ENCODE measurements at regions not wholly inside any gene's neighbourhood (a gene's known extent, or its start where the extent isn't known, plus 50 kb on each side); places are given as distances from the start of the nearest gene placed in this dataset.

DNA sequence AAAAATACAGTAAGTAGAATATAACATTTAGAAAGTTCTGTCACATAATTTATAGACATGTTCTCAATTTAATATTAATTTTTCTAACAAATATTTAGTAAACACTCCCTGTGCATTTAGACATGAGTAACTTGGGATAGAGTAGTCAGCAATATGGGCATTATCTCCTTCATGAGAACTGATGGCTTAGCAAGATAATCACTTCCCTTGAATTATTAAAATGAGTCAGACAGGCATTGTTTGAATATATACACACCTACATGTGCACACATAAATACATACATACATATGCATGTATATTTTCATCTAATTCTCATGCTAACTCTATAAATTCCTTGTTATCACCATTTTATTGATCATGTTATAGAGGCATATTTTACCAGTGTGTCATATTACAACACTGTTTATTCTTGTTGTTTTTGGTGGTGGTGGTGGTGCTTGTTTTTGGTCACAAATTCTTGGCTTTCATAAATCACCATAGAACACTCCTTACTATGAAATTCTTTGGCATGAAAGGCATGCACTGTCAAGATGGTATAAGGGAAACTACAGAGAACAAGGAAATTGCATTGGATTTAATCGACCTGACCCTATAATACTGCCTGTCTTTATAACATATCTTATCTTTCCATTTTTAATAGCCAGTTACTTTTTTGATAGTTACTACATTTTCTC, 434.5 kb upstream of the MANEA start:
- DNase-seq: no peak

DNA sequence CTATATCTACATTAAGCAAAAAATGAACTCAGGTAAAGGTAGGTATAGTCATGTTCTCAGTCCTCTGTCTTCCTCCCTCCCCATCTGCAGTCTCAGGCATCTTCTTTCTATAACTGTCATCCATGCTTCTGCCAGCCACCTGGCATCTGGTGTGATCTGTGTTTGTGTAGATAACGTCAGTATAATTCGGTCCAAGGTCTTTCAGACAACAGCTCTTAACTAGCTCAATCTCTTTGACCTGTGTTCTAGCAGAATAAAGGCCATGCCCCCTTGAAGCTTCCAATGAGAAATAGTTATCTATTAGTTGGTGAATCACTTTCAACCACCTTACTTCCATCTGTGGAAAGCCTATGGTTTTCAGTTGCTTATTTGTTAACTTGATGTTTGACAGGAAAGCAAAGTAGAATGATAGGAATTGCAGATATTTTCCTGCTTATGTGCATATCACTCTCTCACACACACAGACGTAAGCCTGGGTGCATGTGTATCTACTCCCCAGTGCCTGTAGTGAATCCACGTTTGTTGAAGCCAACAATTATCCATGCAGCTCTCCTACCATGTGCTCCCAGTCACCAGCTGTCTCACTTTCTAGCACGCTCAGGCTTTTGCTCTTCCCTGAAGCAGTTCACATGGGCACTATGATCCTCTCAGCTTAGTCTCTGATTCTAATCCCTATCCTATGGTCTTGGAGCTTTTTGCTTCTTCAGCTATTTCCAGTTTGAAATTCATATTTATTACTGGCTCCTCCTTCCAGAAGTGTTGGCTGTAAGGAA, 433.7 kb upstream of the MANEA start:
- no peak for DNase-seq

DNA sequence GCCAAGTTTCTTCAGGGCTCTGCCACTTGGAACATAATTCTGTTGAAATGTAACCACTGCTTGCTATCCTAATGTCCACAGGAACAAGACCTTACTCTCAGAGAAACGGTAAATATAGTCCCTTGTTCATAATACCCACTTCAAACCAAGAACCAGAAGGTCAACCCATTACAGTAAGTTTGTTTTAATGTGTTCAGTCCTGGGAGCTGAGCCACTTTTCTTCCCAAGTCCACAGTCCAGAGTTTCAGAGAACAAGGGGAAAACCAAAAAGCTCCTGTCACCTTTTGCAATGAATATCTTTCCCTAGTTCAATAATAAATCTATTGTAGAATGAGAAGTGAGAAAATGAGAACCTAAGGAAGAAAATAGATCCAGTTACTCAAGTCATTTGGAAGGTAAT, 431.9 kb upstream of the MANEA start:
- no peak for DNase-seq

DNA sequence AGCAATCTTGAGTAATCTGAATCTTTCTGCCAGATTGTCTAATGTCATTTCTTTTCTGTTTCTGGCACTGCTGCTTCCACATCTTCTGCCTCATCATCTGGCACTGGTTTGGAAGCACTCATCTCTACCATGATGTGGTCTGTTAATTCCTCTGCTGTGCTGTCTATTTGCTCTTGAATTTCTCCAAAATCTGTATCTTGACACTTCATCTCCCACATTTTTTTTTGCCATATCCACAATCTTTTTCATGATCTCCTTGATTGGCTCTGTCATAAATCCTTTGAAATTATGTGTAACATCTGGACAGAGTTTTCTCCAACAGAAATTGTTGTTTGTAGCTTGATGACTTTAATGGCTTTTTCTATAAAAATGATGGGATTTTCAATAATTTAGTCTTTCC, 417.8 kb upstream of the MANEA start:
- no peak for DNase-seq

DNA sequence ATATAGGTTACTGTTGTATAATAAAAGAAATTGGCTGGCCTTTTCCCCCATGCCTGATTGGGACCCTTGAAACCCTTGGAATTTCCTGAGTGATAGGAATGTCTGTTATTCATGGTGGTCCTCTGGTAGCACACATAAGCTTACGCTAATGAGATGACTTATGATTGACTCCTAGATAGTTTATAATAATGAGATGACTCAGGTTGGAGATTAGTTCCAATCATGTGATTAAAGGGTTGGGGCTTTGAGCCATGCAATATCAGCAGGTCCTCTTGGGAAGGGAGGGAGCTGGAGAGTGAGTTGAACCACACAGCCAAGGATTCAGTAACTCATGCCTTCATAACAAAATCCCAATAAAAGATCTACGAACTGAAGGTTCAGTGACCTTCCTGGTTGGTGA, 407.6 kb upstream of the MANEA start:
- no peak for DNase-seq

DNA sequence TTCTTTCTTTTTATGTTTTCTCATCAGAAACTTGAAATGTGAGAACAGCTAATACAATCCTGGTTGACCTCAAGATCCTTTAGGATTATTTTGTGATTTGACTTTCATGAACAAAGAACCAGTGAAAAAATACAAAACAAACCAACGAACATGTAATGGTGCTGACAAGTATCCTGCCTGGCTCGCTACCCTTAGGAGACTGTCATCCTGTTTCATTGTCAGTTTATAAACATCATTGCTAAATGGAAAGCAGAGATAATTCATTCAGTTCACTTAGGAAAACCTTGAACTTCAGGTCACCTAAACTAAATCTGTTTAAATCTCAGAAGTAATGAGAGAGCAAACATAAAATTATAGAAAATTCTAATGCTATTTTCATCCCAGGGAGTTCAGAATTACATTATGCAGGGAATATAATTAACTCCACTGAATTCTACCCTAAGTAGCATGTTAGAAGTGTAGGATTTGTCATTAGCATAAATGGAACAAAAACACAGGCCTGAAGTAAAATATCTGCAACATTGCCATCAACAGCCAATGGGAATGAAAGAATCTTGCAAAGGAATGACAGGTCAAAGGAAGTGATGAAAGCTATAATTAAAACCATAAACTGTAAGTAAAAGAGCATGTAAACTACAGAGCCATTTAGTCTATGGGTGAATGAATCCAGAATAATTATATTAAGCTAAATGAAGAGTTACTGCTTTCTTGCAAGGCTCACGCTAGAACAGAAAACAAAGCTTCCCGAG, 401.2 kb upstream of the MANEA start:
- DNase-seq: no peak

DNA sequence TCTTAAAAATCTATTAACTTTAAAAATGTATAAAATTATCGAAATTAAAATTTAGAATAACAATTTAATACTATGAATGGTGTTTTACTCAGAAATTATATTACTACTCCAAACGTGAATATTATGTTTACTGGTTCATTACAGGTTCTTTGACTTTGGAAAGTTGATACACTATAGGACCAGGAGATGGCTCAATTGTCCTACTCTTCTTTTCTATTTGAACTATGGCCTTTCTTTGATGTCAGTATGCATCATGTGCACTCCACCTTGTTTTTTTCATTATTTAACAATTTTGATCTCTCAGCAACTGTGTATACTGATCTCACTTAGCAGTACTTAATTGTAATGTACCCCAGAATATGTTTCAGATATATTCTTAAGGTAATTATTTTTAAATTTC, 391.5 kb upstream of the MANEA start:
- DNase-seq: no peak

DNA sequence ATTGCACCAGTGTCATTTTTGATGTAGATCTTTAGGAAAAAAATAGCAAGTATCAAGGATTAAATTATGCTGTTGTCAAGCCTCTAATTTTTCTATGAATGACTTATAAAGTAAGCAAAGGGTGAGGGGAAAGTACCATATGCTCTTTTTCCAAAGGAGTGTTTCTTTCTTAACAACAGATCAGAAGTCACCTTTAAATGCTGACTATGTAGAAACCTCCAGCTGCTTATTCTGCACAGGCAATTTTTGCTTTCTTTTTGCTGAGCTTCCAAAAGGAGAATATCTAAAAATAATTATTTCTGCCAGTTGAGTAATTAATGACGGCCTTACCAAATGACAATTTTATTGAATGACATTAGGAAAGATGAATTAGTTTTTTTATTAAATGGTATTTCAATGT, 390.6 kb upstream of the MANEA start:
- no peak for DNase-seq

DNA sequence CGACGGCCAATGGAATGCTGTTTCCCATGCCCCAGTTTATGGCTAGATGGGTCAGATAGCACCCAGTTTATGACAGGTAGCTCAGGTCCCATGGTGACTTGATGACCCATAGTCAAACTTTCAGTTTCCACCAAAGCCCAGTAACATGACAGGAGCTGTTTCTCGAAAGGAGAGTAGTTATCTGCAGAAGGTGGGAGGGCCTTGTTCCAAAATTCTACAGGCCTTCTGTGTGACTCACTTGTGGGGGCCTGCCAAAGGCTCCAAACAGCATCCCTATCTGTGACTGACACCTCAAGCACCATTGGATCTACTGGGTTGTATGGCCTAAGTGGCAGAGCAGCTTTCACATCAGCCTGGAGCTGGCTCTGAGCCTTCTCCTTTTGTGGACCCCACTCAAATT, 379.7 kb upstream of the MANEA start:
- no peak for DNase-seq

DNA sequence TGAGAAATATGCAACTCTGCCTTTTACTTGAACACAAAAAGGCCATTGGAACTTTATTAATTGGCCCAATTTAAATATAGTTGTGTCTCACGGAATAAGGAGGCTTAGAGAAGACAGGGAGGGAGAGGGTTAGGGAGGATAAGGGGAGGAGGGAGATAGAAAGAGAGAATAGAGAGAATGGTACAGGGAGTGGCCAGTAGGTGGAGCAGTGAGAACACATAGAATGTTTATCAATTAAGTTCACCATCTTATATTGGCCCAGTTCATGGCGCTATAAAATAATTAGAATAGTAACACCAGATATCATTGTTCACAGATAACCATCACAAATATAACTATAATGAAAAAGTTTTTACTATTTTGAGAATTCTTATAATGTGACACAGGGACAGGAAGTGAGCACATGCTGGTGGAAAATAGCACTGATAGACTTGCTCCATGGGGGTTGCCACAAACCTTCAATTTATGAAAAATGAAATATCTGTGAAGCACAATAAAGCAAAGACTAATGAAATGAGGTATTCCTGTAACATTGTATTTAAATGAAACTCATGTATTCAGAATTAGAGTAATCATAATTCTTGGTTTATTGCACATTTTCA, 374.1 kb upstream of the MANEA start:
- DNase-seq: peak; percentile 30

DNA sequence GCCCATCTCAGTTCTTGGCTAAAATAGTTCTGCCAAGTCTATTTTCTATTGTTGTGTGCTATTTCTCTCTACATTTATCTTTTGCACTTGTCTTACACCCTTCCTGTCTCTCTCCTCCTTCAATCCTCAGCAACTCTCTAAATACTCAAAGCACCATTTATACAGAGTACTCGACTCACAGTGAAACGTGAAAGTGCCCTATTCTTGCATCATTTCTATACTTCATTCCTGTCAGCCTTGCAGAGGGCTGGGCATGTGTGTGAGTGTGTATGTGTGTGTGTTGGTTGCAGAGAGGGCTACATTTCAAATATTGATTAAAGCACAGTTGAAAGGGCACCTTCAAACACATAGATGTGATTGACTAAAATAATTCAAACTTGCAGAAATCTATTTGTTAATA, 373.2 kb upstream of the MANEA start:
- no peak for DNase-seq

DNA sequence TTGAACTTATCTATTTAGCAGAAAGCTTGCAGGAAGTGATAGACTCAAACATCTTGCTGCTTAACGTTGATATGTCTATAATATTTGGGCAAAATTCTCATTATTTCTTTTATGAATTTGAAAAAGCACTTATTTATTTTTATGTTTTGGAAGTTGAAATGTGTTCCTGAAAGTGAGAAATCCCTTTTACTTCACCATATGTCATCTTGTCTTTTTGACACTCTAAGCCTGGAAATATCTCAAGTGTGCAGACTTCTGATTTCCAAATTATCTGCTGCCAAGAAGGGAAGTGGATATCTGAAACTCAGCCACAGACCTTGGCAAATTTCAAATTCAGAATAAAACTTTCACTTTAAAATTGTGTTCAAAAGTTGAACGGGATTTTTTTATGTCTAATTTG, 368.7 kb upstream of the MANEA start:
- no peak for DNase-seq

DNA sequence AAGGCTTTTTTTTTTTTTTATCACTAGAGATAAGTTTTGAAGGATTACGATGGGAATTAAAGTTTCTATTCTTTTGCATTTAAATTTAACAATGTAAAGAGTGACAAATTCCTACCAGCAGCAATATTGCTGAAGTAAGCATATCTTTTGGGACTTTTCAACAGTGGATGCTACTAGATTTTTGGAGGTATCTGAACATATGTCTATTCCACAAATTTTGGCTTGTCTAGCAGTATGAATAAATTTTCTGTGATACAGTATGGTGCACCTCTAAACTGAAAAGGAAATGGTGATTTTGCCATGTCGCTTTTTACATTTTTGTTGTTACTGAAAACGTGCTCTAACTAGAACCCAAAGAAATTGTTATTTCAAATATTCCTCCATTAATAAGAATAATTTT, 368.3 kb upstream of the MANEA start:
- DNase-seq: no peak

DNA sequence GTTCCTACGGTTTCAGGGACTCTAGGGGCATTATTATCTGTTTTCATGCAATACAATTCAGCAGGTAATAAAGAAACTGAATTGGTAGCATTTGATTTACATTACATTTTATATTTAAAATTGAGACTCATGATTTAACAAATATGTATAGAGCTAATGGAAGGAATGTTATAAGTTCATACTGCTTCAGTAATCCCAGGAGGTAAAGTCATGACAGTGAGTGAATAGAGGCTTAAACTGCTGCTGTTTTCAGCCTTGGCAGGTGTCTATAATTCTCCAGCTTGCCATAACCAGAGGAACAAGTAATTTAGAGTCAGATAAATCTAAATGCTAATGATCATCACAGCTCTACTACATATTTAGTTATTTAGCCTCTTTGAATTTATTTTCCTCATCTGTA, 360.8 kb upstream of the MANEA start:
- no peak for DNase-seq

DNA sequence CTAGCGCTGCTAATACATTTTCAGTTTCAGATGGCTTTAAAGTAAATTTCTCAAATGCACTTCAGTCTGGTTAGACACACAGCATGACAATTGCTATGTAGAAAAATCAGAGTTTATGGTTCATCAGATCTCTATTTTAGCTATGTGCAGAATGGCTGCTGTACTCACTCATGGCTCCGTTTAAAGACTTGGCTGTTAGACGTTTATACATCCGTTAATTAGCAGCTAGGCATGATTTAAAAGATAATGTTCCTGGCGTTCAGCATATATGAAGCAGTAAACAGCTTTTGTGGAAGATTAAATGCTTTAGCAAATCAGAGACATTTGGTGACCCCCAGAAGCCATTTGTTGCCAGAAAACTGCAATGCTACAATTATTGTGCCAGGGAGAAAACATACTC, 350.0 kb upstream of the MANEA start:
- DNase-seq: no peak

DNA sequence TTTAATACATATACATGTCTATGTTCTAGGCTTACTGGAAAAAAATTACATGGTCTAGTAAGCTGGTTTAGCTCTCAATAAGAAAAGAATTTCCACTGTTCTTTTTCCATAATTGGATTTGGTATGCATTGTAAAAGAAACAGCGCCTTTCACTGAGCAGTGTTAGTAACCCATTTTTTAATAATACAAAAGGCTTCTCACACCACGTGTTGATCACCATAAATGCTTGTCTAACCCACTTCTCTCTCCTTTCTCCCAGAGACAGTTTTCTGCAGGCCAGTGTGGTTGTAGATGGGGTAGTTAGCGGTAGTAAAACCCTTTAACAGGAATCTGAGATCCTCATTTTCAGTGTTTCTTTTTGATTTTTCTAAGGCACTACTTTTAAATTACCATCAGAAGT, 348.7 kb upstream of the MANEA start:
- DNase-seq: no peak

DNA sequence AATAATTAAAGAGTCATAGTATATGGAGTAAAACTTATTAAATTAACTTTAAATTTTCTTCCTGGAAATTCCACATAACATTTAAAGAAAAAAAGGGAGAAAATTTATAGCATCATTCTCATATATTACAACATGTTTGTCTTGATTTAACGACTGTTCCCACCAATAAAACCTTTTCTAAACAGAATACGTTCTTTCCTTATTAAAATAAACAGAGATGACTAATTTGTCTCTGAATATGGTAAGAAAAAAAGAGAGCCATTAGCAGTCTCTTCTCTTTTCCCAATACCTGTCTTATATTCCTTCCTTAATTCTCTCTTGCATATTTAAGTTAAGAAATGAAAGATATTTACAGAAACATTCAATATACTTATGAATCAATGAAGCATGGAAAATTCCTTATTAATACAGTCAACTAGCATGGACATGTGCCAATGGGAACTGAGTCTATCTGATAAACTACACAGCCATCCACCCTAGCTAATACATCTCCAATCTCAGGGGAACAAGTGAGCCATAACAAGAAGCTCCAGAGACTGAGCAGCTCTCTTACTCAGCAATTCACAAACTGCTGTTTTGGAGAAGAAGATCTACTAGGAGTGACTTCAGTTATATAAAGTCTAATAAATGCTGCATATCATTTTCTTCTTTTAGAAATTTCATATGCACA, 347.1 kb upstream of the MANEA start:
- DNase-seq: peak; percentile 6

DNA sequence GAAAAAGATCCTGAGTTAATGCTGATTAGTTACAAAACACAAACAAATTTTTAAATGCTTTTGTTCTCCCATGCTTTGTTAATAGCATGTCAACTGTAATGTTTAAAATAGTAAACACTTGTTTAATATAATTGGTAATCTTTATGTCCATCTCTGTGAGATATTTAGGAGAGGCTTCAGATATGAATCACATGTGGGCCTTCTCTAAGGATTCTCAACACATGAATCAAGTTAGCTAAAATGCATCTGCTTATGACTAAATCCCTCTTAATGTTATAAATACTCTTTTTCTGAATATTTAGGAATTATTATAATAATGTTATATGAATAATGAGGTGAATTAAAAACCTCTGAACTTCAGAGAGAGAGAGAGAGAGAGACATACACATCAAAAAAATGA, 345.9 kb upstream of the MANEA start:
- no peak for DNase-seq

DNA sequence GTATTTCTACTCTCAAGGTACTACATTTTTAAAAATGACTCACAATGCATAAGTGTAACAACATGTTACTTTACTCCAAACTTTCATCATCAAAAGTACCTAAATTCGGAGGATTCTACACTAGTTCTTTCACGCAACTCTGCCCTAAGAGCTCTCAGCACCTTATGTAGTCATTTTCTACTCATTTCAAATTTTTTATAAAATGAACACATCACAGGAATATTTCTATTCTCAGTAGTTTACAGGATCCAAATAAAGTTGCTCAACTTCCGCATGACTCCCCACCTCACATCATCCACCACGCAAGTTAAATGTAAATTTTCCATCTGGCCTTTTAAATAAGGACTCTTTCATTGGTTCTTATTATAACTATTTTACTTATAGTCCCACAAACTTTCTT, 344.9 kb upstream of the MANEA start:
- no peak for DNase-seq

DNA sequence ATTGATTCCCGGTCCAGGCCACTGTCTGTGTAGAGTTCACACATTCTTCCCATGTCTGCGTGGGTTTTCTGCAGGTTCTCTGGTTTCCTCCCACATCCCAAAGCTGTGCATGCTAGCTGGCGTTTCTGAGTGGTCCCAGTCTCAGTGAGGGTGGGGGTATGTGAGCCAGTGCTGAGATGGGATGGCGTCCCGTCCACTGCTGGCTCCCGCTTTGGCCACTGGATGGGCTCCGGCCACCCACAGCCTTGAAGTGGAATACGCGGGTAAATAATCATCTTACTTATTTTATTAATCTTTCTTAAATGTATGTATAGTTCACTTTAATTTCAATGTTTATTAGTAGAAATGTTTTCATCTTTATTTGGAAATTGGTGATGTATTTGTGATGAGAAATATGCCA, 343.5 kb upstream of the MANEA start:
- DNase-seq: no peak

DNA sequence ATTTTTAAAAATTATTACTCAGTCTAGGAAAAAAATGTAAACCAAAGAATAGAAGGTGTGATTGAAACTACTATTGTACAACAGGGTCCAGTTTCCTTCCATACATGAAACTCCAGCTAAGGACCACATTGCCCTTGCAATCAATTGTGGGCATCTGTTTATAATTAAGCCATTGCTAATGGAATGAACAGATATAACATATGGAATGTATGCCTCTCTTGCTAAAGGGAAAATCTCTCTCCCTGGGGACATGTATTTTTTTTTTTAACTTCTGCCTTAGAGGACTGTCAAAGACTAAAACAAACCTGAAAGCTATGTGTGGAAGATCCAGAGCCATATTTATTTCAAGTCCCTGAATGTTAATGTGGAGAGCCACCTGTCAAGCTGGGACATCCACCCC, 336.8 kb upstream of the MANEA start:
- DNase-seq: peak; percentile 59

DNA sequence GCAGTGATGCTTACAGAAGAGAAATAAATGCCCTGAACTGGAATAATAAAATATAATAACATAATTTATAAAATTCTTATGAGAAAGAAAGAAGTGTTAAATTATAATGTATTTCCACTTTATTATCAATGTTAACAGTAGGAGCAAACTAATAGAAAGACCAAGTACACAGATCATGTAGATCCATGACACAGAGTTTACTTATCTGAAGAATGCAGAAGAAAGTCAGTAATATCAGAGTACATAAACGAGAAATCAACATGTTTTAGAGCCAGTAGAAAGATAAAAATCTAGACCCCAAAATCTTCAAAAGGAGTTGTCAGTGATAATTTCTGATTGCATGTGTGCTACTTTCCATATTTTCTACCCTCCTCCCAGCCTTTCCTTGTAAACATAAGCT, 334.8 kb upstream of the MANEA start:
- DNase-seq: no peak

DNA sequence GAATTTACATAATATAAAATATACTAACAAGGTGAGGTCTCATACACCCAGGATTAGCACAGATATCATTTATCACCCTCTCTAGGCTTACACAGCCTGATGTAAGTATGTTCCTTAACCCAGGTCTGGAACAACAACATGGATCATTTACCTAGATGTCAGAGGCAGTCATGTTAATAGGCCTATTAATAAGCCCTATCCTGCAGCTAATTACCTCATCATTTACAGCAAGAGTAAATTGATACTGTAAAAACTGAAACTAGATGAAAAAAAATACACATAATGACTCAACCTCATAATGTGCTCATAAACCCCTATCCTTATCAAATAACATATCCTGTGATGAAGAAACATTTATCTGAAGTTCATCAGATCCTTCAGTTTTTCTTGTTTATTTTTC, 334.3 kb upstream of the MANEA start:
- DNase-seq: no peak

Data from fibroblast of skin of back (primary cell).